Epidermal melanocyte (primary cell): ENCODE measurements at regions not wholly inside any gene's neighbourhood (a gene's known extent, or its start where the extent isn't known, plus 50 kb on each side); places are given as distances from the start of the nearest gene placed in this dataset.

ENCODE experiments used
- DNase-seq: peaks from one replicate; pipeline ENCODE4 v3.0.0; 2011; ENCODE audit warnings: low spot score; ENCODE audit not compliant: insufficient read length

GRCh38 chr6:114450631-114451030, 107.8 kb upstream of the HS3ST5 start:
- no peak for DNase-seq

GRCh38 chr6:114449659-114450058, 106.8 kb upstream of the HS3ST5 start:
- no peak for DNase-seq

- DNase-seq: no peak
Measured at GRCh38 chr6:114446342-114446741, 103.5 kb upstream of the HS3ST5 start.

GRCh38 chr6:114445846-114446245, 103.0 kb upstream of the HS3ST5 start:
- no peak for DNase-seq

GRCh38 chr6:114439411-114439810, 96.6 kb upstream of the HS3ST5 start:
- DNase-seq: no peak

- DNase-seq: no peak
Measured at GRCh38 chr6:114437235-114437634, 94.4 kb upstream of the HS3ST5 start.

GRCh38 chr6:114436691-114437090, 93.9 kb upstream of the HS3ST5 start:
- DNase-seq: no peak

GRCh38 chr6:114435985-114436384, 93.2 kb upstream of the HS3ST5 start:
- no peak for DNase-seq

- no peak for DNase-seq
Measured at GRCh38 chr6:114432400-114432799, 89.6 kb upstream of the HS3ST5 start.

- DNase-seq: no peak
Measured at GRCh38 chr6:114431641-114432040, 88.8 kb upstream of the HS3ST5 start.

GRCh38 chr6:114430534-114431124, 87.8 kb upstream of the HS3ST5 start:
- no peak for DNase-seq

GRCh38 chr6:114428341-114428740, 85.5 kb upstream of the HS3ST5 start:
- DNase-seq: no peak

- no peak for DNase-seq
Measured at GRCh38 chr6:114421199-114421598, 78.4 kb upstream of the HS3ST5 start.

- no peak for DNase-seq
Measured at GRCh38 chr6:114419175-114419574, 76.4 kb upstream of the HS3ST5 start.

- no peak for DNase-seq
Measured at GRCh38 chr6:114418304-114418972, 75.6 kb upstream of the HS3ST5 start.

GRCh38 chr6:114407426-114408035, 64.7 kb upstream of the HS3ST5 start:
- DNase-seq: no peak

GRCh38 chr6:114404339-114404955, 61.6 kb upstream of the HS3ST5 start:
- DNase-seq: no peak

GRCh38 chr6:114403858-114404257, 61.0 kb upstream of the HS3ST5 start:
- no peak for DNase-seq

- DNase-seq: no peak
Measured at GRCh38 chr6:114398481-114398880, 55.7 kb upstream of the HS3ST5 start.
